GM23338 (cell line): ENCODE measurements at regions not wholly inside any gene's neighbourhood (a gene's known extent, or its start where the extent isn't known, plus 50 kb on each side); places are given as distances from the start of the nearest gene placed in this dataset.

Experiments used
- ATAC-seq: fragments of 200-7000 bp; cut with Tn5 transposase; 3 replicates; pipeline ENCODE4 v1.9.1; 2020
- DNase-seq: peaks from one replicate; pipeline ENCODE4 v3.0.0-alpha.2; 2015; ENCODE audit warnings: low spot score
- H2AFZ ChIP-seq: fragments of 200-600 bp; sonication (generic); 2 replicates; pipeline ENCODE4 v1.8.0; 2016; ENCODE audit warnings: antibody characterized with exemption, mild to moderate bottlenecking, moderate library complexity
- H3F3A ChIP-seq: fragments of 200-600 bp; sonication (generic); replicated peaks from 2 replicates; pipeline ENCODE4 v1.8.0; 2017; ENCODE audit warnings: antibody characterized with exemption, mixed run types, low read depth
- H3K27ac ChIP-seq: fragments of 200-600 bp; sonication (generic); 2 replicates; pipeline ENCODE4 v1.6.1; 2016; ENCODE audit warnings: low read depth
- H3K27me3 ChIP-seq: fragments of 200-600 bp; sonication (generic); 2 replicates; pipeline ENCODE4 v1.8.0; 2016; ENCODE audit warnings: mild to moderate bottlenecking, mixed run types, moderate library complexity; ENCODE audit not compliant: insufficient read depth
- H3K36me3 ChIP-seq: fragments of 200-600 bp; sonication (generic); 2 replicates; pipeline ENCODE4 v1.8.0; 2016; ENCODE audit warnings: mild to moderate bottlenecking; ENCODE audit not compliant: insufficient read depth
- H3K4me1 ChIP-seq: fragments of 200-600 bp; sonication (generic); 2 replicates; pipeline ENCODE4 v1.8.0; 2016; ENCODE audit warnings: mild to moderate bottlenecking, moderate library complexity; ENCODE audit not compliant: insufficient read depth
- H3K4me2 ChIP-seq: fragments of 200-600 bp; sonication (generic); 2 replicates; pipeline ENCODE4 v1.7.1; 2017; ENCODE audit warnings: mixed run types
- H3K4me3 ChIP-seq: fragments of 200-600 bp; sonication (generic); 2 replicates; pipeline ENCODE4 v1.6.1; 2016; ENCODE audit warnings: mixed run types
- H3K79me2 ChIP-seq: fragments of 200-600 bp; sonication (generic); replicated peaks from 2 replicates; pipeline ENCODE4 v1.8.0; 2017; ENCODE audit warnings: mild to moderate bottlenecking; ENCODE audit not compliant: insufficient read depth
- H3K9me2 ChIP-seq: fragments of 200-600 bp; sonication (generic); 2 replicates; pipeline ENCODE4 v1.8.0; 2017; ENCODE audit not compliant: insufficient read depth
- H4K20me1 ChIP-seq: fragments of 200-600 bp; sonication (generic); replicated peaks from 2 replicates; pipeline ENCODE4 v1.8.0; 2017; ENCODE audit warnings: mild to moderate bottlenecking; ENCODE audit not compliant: insufficient read depth
- H3K27ac Mint-ChIP-seq: 2 replicates; pipeline ENCODE4 v1.8.0; 2020; ENCODE audit warnings: inconsistent platforms, mild to moderate bottlenecking, moderate library complexity, mixed read lengths
- H3K27me3 Mint-ChIP-seq: 3 replicates; pipeline ENCODE4 v1.8.0; 2022; ENCODE audit warnings: low read depth, mild to moderate bottlenecking, moderate library complexity, mixed read lengths, inconsistent platforms; ENCODE audit not compliant: insufficient read depth, poor library complexity
- H3K36me3 Mint-ChIP-seq: 3 replicates; pipeline ENCODE4 v1.8.0; 2021; ENCODE audit warnings: low read depth, mild to moderate bottlenecking, inconsistent platforms, moderate library complexity, mixed read lengths
- H3K4me1 Mint-ChIP-seq: 3 replicates; pipeline ENCODE4 v1.8.0; 2020; ENCODE audit warnings: mild to moderate bottlenecking, inconsistent platforms, mixed read lengths
- H3K4me3 Mint-ChIP-seq: 3 replicates; pipeline ENCODE4 v1.8.0; 2021; ENCODE audit warnings: moderate library complexity, mild to moderate bottlenecking, inconsistent platforms, mixed read lengths
- H3K9me3 Mint-ChIP-seq: 3 replicates; pipeline ENCODE4 v1.8.0; 2020; ENCODE audit warnings: moderate library complexity, mild to moderate bottlenecking, inconsistent platforms, mixed read lengths
- CREB1 ChIP-seq: fragments of 250-450 bp; sonication (Bioruptor Pico); IDR thresholded peaks from 2 replicates; pipeline ENCODE4 v1.5.0; 2020; ENCODE audit warnings: low read depth, mild to moderate bottlenecking, moderate library complexity
- EZH2phosphoT487 ChIP-seq: fragments of 200-600 bp; sonication (generic); IDR thresholded peaks from one replicate; pipeline ENCODE4 v1.8.1; 2018; ENCODE audit warnings: antibody characterized with exemption; ENCODE audit not compliant: unreplicated experiment
- JUNB ChIP-seq: IDR thresholded peaks from one replicate; pipeline ENCODE4 v1.6.1; 2016; ENCODE audit warnings: antibody characterized with exemption; ENCODE audit not compliant: unreplicated experiment
- NANOG ChIP-seq: IDR thresholded peaks from 2 replicates; pipeline ENCODE4 v1.6.1; 2016; ENCODE audit warnings: antibody characterized with exemption, borderline replicate concordance
- POLR2AphosphoS5 ChIP-seq: IDR thresholded peaks from 2 replicates; pipeline ENCODE4 v1.6.1; 2016; ENCODE audit warnings: antibody characterized with exemption, low read depth
- STAT1 ChIP-seq: IDR thresholded peaks from one replicate; pipeline ENCODE4 v1.6.1; 2016; ENCODE audit warnings: antibody characterized with exemption; ENCODE audit not compliant: unreplicated experiment
- ZNF331 ChIP-seq: fragments of 250-450 bp; sonication (Bioruptor Pico); IDR thresholded peaks from 2 replicates; pipeline ENCODE4 v1.5.0; 2020; ENCODE audit warnings: low read depth, mild to moderate bottlenecking, moderate library complexity
- TF ChIP-seq, protein P1 (sequence below): IDR thresholded peaks from 2 replicates; pipeline ENCODE4 v1.6.1; 2016; ENCODE audit warnings: antibody characterized with exemption
- TF ChIP-seq, protein P2 (sequence below): fragments of 250-450 bp; sonication (Bioruptor Pico); IDR thresholded peaks from 2 replicates; pipeline ENCODE4 v1.5.0; 2020; ENCODE audit warnings: mild to moderate bottlenecking, moderate library complexity
- TF ChIP-seq, protein P3 (sequence below), 2 experiments: fragments of 200-600 bp in 1 of 2; sonication (generic) in 1 of 2; conservative IDR thresholded peaks; 2 replicates each; pipeline versions ENCODE4 v1.5.1 to v1.6.1; 2016 to 2017; ENCODE audit warnings: antibody characterized with exemption in 2 of 2, low read depth in 2 of 2, mild to moderate bottlenecking in 2 of 2, moderate library complexity in 1 of 2

DNA sequence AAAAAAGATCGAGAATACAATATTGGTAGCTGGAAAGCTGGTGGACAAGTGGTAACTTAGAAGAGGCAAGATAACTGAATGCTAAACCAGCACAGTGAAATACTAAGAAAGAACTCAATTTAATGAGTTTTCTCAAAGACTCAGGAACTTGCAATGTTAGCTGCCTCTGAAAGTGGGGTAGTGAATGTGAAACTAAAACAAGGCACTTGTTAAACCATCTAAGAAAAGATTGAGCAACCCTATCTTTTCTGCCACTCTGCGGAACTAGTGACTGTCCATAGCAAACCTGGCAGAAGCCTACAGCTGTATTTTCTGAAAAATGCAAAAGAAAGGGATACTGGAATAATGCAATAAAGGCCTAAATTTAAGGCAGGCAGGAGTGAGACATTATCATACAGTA, 1574.4 kb upstream of the PRR20A start:
- Mint-ChIP-seq H3K4me3 (no peak overlapping the region), H3K27me3 (peaks cover 5% of the 10 kb centered on the region), H3K4me1 (peaks cover 36% of the 10 kb centered on the region), H3K36me3 (no peaks in the 10 kb centered on the region), H3K9me3 (no peaks in the 10 kb centered on the region), H3K27ac (peak overlapping the region; percentile 26; the same call in 1 of the 2 replicates)
- Histone ChIP-seq H3K4me2 (no peak overlapping the region), H3K27ac (no peak overlapping the region), H3K36me3 (no peaks in the 10 kb centered on the region), H3K4me3 (no peak overlapping the region), H3K27me3 (no peaks in the 10 kb centered on the region), H4K20me1 (peaks cover 5% of the 10 kb centered on the region; the same call in 1 of the 2 replicates), H3K4me1 (peaks cover 38% of the 10 kb centered on the region), H3K9me2 (no peaks in the 10 kb centered on the region), H3K79me2 (no peaks in the 10 kb centered on the region), H2AFZ (no peak overlapping the region), H3F3A (no peaks in the 10 kb centered on the region)
- TF ChIP-seq ZNF331 (CRISPR knock-in tag) (no peak), CREB1 (CRISPR knock-in tag) (no peak), EZH2phosphoT487 (no peak), STAT1 (no peak), NANOG (no peak), JUNB (no peak), POLR2AphosphoS5 (no peak)
- TF ChIP-seq, protein P1, sequence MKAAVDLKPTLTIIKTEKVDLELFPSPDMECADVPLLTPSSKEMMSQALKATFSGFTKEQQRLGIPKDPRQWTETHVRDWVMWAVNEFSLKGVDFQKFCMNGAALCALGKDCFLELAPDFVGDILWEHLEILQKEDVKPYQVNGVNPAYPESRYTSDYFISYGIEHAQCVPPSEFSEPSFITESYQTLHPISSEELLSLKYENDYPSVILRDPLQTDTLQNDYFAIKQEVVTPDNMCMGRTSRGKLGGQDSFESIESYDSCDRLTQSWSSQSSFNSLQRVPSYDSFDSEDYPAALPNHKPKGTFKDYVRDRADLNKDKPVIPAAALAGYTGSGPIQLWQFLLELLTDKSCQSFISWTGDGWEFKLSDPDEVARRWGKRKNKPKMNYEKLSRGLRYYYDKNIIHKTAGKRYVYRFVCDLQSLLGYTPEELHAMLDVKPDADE: no peak
- TF ChIP-seq, protein P2, sequence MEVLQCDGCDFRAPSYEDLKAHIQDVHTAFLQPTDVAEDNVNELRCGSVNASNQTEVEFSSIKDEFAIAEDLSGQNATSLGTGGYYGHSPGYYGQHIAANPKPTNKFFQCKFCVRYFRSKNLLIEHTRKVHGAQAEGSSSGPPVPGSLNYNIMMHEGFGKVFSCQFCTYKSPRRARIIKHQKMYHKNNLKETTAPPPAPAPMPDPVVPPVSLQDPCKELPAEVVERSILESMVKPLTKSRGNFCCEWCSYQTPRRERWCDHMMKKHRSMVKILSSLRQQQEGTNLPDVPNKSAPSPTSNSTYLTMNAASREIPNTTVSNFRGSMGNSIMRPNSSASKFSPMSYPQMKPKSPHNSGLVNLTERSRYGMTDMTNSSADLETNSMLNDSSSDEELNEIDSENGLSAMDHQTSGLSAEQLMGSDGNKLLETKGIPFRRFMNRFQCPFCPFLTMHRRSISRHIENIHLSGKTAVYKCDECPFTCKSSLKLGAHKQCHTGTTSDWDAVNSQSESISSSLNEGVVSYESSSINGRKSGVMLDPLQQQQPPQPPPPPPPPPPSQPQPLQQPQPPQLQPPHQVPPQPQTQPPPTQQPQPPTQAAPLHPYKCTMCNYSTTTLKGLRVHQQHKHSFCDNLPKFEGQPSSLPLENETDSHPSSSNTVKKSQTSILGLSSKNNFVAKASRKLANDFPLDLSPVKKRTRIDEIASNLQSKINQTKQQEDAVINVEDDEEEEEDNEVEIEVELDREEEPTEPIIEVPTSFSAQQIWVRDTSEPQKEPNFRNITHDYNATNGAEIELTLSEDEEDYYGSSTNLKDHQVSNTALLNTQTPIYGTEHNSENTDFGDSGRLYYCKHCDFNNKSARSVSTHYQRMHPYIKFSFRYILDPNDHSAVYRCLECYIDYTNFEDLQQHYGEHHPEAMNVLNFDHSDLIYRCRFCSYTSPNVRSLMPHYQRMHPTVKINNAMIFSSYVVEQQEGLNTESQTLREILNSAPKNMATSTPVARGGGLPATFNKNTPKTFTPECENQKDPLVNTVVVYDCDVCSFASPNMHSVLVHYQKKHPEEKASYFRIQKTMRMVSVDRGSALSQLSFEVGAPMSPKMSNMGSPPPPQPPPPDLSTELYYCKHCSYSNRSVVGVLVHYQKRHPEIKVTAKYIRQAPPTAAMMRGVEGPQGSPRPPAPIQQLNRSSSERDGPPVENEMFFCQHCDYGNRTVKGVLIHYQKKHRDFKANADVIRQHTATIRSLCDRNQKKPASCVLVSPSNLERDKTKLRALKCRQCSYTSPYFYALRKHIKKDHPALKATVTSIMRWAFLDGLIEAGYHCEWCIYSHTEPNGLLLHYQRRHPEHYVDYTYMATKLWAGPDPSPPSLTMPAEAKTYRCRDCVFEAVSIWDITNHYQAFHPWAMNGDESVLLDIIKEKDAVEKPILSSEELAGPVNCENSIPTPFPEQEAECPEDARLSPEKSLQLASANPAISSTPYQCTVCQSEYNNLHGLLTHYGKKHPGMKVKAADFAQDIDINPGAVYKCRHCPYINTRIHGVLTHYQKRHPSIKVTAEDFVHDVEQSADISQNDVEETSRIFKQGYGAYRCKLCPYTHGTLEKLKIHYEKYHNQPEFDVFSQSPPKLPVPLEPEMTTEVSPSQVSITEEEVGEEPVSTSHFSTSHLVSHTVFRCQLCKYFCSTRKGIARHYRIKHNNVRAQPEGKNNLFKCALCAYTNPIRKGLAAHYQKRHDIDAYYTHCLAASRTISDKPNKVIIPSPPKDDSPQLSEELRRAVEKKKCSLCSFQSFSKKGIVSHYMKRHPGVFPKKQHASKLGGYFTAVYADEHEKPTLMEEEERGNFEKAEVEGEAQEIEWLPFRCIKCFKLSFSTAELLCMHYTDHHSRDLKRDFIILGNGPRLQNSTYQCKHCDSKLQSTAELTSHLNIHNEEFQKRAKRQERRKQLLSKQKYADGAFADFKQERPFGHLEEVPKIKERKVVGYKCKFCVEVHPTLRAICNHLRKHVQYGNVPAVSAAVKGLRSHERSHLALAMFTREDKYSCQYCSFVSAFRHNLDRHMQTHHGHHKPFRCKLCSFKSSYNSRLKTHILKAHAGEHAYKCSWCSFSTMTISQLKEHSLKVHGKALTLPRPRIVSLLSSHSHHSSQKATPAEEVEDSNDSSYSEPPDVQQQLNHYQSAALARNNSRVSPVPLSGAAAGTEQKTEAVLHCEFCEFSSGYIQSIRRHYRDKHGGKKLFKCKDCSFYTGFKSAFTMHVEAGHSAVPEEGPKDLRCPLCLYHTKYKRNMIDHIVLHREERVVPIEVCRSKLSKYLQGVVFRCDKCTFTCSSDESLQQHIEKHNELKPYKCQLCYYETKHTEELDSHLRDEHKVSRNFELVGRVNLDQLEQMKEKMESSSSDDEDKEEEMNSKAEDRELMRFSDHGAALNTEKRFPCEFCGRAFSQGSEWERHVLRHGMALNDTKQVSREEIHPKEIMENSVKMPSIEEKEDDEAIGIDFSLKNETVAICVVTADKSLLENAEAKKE: no peak
- TF ChIP-seq, protein P3, sequence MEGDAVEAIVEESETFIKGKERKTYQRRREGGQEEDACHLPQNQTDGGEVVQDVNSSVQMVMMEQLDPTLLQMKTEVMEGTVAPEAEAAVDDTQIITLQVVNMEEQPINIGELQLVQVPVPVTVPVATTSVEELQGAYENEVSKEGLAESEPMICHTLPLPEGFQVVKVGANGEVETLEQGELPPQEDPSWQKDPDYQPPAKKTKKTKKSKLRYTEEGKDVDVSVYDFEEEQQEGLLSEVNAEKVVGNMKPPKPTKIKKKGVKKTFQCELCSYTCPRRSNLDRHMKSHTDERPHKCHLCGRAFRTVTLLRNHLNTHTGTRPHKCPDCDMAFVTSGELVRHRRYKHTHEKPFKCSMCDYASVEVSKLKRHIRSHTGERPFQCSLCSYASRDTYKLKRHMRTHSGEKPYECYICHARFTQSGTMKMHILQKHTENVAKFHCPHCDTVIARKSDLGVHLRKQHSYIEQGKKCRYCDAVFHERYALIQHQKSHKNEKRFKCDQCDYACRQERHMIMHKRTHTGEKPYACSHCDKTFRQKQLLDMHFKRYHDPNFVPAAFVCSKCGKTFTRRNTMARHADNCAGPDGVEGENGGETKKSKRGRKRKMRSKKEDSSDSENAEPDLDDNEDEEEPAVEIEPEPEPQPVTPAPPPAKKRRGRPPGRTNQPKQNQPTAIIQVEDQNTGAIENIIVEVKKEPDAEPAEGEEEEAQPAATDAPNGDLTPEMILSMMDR (conservative IDR thresholded peaks at IDR 0.05; ENCODE audit: low read depth in 2 of 2): no peak
- ATAC-seq (peak; percentile 7; the same call in 1 of the 3 replicates), DNase-seq (no peak)
